ENCODE measurements at regions not wholly inside any gene's neighbourhood (a gene's known extent, or its start where the extent isn't known, plus 50 kb on each side); places are given as distances from the start of the nearest gene placed in this dataset.

- Mint-ChIP-seq H3K27me3 (no peaks in the 10 kb centered on the region), H3K4me3 (no peak overlapping the region), H3K4me1 (no peaks in the 10 kb centered on the region), H3K36me3 (ENCODE audit: low read depth) (no peaks in the 10 kb centered on the region), H3K9me3 (peaks cover 7% of the 10 kb centered on the region), H3K27ac (no peak overlapping the region)
- POLR2A ChIA-PET, result no interaction called here
- CTCF ChIA-PET, result no interaction called here
- no peak for DNase-seq
Observed at GRCh38 chr6:92196325-92196724, 1223.0 kb downstream of the EPHA7 start.

- Mint-ChIP-seq H3K4me3 (no peak overlapping the region), H3K4me1 (no peaks in the 10 kb centered on the region), H3K9me3 (peaks cover 8% of the 10 kb centered on the region), H3K27ac (no peak overlapping the region), H3K27me3 (no peaks in the 10 kb centered on the region), H3K36me3 (ENCODE audit: low read depth) (no peaks in the 10 kb centered on the region)
- ChIA-PET CTCF (no interaction called here), POLR2A (no interaction called here)
- DNase-seq, result no peak
Observed at GRCh38 chr6:92195796-92196195, 1223.6 kb downstream of the EPHA7 start.

- no peak overlapping the region for H3K27ac Mint-ChIP-seq
- POLR2A ChIA-PET, result no interaction called here
- CTCF ChIA-PET, result no interaction called here
- DNase-seq, result no peak
- H3K27me3 Mint-ChIP-seq, result no peaks in the 10 kb centered on the region
- no peaks in the 10 kb centered on the region for H3K36me3 Mint-ChIP-seq (ENCODE audit: low read depth)
- H3K9me3 Mint-ChIP-seq, result peaks cover 2% of the 10 kb centered on the region
- no peak overlapping the region for H3K4me3 Mint-ChIP-seq
- no peaks in the 10 kb centered on the region for H3K4me1 Mint-ChIP-seq
Observed at GRCh38 chr6:92188016-92188415, 1231.3 kb downstream of the EPHA7 start.

GRCh38 chr6:92184933-92185332, 1234.4 kb downstream of the EPHA7 start:
- POLR2A ChIA-PET, result no interaction called here
- Mint-ChIP-seq H3K36me3 (ENCODE audit: low read depth) (no peaks in the 10 kb centered on the region), H3K4me3 (no peak overlapping the region), H3K27ac (no peak overlapping the region), H3K27me3 (no peaks in the 10 kb centered on the region), H3K9me3 (no peaks in the 10 kb centered on the region), H3K4me1 (no peaks in the 10 kb centered on the region)
- CTCF ChIA-PET, result no interaction called here
- DNase-seq, result no peak

GRCh38 chr6:92181347-92181746, 1238.0 kb downstream of the EPHA7 start:
- ChIA-PET CTCF (no interaction called here), POLR2A (no interaction called here)
- no peaks in the 10 kb centered on the region for H3K27me3 Mint-ChIP-seq
- DNase-seq, result no peak
- no peak overlapping the region for H3K4me3 Mint-ChIP-seq
- no peaks in the 10 kb centered on the region for H3K36me3 Mint-ChIP-seq (ENCODE audit: low read depth)
- no peak overlapping the region for H3K27ac Mint-ChIP-seq
- H3K4me1 Mint-ChIP-seq, result no peaks in the 10 kb centered on the region
- H3K9me3 Mint-ChIP-seq, result no peaks in the 10 kb centered on the region

GRCh38 chr6:92180090-92180489, 1239.3 kb downstream of the EPHA7 start:
- POLR2A ChIA-PET, result no interaction called here
- Mint-ChIP-seq H3K4me3 (no peak overlapping the region), H3K4me1 (no peaks in the 10 kb centered on the region), H3K27ac (no peak overlapping the region), H3K36me3 (ENCODE audit: low read depth) (no peaks in the 10 kb centered on the region), H3K9me3 (no peaks in the 10 kb centered on the region), H3K27me3 (no peaks in the 10 kb centered on the region)
- CTCF ChIA-PET, result no interaction called here
- no peak for DNase-seq

- no peak overlapping the region for H3K4me3 Mint-ChIP-seq
- no peaks in the 10 kb centered on the region for H3K27me3 Mint-ChIP-seq
- no peaks in the 10 kb centered on the region for H3K4me1 Mint-ChIP-seq
- H3K36me3 Mint-ChIP-seq (ENCODE audit: low read depth), result no peaks in the 10 kb centered on the region
- CTCF ChIA-PET, result no interaction called here
- no peak for DNase-seq
- POLR2A ChIA-PET, result no interaction called here
- no peaks in the 10 kb centered on the region for H3K9me3 Mint-ChIP-seq
- no peak overlapping the region for H3K27ac Mint-ChIP-seq
Observed at GRCh38 chr6:92176666-92177065, 1242.7 kb downstream of the EPHA7 start.

- no peaks in the 10 kb centered on the region for H3K9me3 Mint-ChIP-seq
- no peaks in the 10 kb centered on the region for H3K4me1 Mint-ChIP-seq
- POLR2A ChIA-PET, result no interaction called here
- no peak overlapping the region for H3K4me3 Mint-ChIP-seq
- no peak overlapping the region for H3K27ac Mint-ChIP-seq
- no peaks in the 10 kb centered on the region for H3K36me3 Mint-ChIP-seq (ENCODE audit: low read depth)
- CTCF ChIA-PET, result no interaction called here
- no peaks in the 10 kb centered on the region for H3K27me3 Mint-ChIP-seq
- no peak for DNase-seq
Observed at GRCh38 chr6:92174398-92175073, 1244.8 kb downstream of the EPHA7 start.

- Mint-ChIP-seq H3K9me3 (no peaks in the 10 kb centered on the region), H3K27me3 (no peaks in the 10 kb centered on the region), H3K4me3 (no peak overlapping the region), H3K36me3 (ENCODE audit: low read depth) (no peaks in the 10 kb centered on the region), H3K4me1 (no peaks in the 10 kb centered on the region), H3K27ac (no peak overlapping the region)
- POLR2A ChIA-PET, result no interaction called here
- CTCF ChIA-PET, result no interaction called here
- no peak for DNase-seq
Observed at GRCh38 chr6:92169506-92169905, 1249.9 kb downstream of the EPHA7 start.

GRCh38 chr6:92166666-92167065, 1252.7 kb downstream of the EPHA7 start:
- H3K27me3 Mint-ChIP-seq, result no peaks in the 10 kb centered on the region
- no peaks in the 10 kb centered on the region for H3K36me3 Mint-ChIP-seq (ENCODE audit: low read depth)
- POLR2A ChIA-PET, result no interaction called here
- no peak for DNase-seq
- H3K4me3 Mint-ChIP-seq, result no peak overlapping the region
- H3K4me1 Mint-ChIP-seq, result no peaks in the 10 kb centered on the region
- H3K9me3 Mint-ChIP-seq, result no peaks in the 10 kb centered on the region
- CTCF ChIA-PET, result no interaction called here
- no peak overlapping the region for H3K27ac Mint-ChIP-seq

GRCh38 chr6:92161953-92162352, 1257.4 kb downstream of the EPHA7 start:
- Mint-ChIP-seq H3K4me3 (no peak overlapping the region), H3K9me3 (no peaks in the 10 kb centered on the region), H3K4me1 (no peaks in the 10 kb centered on the region), H3K36me3 (ENCODE audit: low read depth) (no peaks in the 10 kb centered on the region), H3K27me3 (no peaks in the 10 kb centered on the region), H3K27ac (no peak overlapping the region)
- POLR2A ChIA-PET, result no interaction called here
- CTCF ChIA-PET, result no interaction called here
- DNase-seq, result no peak

- DNase-seq, result no peak
- Mint-ChIP-seq H3K4me1 (no peaks in the 10 kb centered on the region), H3K36me3 (ENCODE audit: low read depth) (no peaks in the 10 kb centered on the region), H3K9me3 (peaks cover 3% of the 10 kb centered on the region), H3K27me3 (no peaks in the 10 kb centered on the region), H3K27ac (no peak overlapping the region), H3K4me3 (no peak overlapping the region)
- ChIA-PET CTCF (interaction anchor here (0.7 kb wide), 1 partner anchor 984 kb away, joined by 3 read pairs; no protein-coding TSS in a partner anchor), POLR2A (no interaction called here)
Observed at GRCh38 chr6:92160226-92160625, 1259.1 kb downstream of the EPHA7 start.

- H3K4me1 Mint-ChIP-seq, result no peaks in the 10 kb centered on the region
Observed at GRCh38 chr6:92159046-92159445, 1260.3 kb downstream of the EPHA7 start.

GRCh38 chr6:92150553-92150952, 1268.8 kb downstream of the EPHA7 start:
- no peak overlapping the region for H3K4me3 Mint-ChIP-seq
- no peaks in the 10 kb centered on the region for H3K27me3 Mint-ChIP-seq
- DNase-seq, result no peak
- H3K36me3 Mint-ChIP-seq (ENCODE audit: low read depth), result no peaks in the 10 kb centered on the region
- CTCF ChIA-PET, result no interaction called here
- no peaks in the 10 kb centered on the region for H3K9me3 Mint-ChIP-seq
- POLR2A ChIA-PET, result no interaction called here
- H3K4me1 Mint-ChIP-seq, result no peaks in the 10 kb centered on the region
- no peak overlapping the region for H3K27ac Mint-ChIP-seq

More at GRCh38 chr6:92159046-92159445, 1260.3 kb downstream of the EPHA7 start:
- ChIA-PET CTCF (no interaction called here), POLR2A (no interaction called here)
- Mint-ChIP-seq H3K27me3 (no peaks in the 10 kb centered on the region), H3K9me3 (peaks cover 3% of the 10 kb centered on the region), H3K36me3 (ENCODE audit: low read depth) (no peaks in the 10 kb centered on the region), H3K4me3 (no peak overlapping the region), H3K27ac (no peak overlapping the region)
- DNase-seq, result no peak
